ENCODE measurements at regions not wholly inside any gene's neighbourhood (a gene's known extent, or its start where the extent isn't known, plus 50 kb on each side); places are given as distances from the start of the nearest gene placed in this dataset.
A peak's percentile ranks its signal among the peaks of the same experiment; 100 is the strongest.

- Histone ChIP-seq H3K27ac (no peak overlapping the region), H3K4me3 (no peak overlapping the region)
- TF ChIP-seq, protein P1, sequence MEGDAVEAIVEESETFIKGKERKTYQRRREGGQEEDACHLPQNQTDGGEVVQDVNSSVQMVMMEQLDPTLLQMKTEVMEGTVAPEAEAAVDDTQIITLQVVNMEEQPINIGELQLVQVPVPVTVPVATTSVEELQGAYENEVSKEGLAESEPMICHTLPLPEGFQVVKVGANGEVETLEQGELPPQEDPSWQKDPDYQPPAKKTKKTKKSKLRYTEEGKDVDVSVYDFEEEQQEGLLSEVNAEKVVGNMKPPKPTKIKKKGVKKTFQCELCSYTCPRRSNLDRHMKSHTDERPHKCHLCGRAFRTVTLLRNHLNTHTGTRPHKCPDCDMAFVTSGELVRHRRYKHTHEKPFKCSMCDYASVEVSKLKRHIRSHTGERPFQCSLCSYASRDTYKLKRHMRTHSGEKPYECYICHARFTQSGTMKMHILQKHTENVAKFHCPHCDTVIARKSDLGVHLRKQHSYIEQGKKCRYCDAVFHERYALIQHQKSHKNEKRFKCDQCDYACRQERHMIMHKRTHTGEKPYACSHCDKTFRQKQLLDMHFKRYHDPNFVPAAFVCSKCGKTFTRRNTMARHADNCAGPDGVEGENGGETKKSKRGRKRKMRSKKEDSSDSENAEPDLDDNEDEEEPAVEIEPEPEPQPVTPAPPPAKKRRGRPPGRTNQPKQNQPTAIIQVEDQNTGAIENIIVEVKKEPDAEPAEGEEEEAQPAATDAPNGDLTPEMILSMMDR (IDR thresholded peaks at IDR 0.05), result no peak
- DNase-seq (ENCODE audit: low spot score), result no peak
Observed at GRCh38 chr1:168987330-168987729, 119.2 kb upstream of the ATP1B1 start.

- no peak overlapping the region for H3K27ac ChIP-seq
- no peak overlapping the region for H3K4me3 ChIP-seq
- TF ChIP-seq, protein P1 (IDR thresholded peaks at IDR 0.05), result no peak
- DNase-seq (ENCODE audit: low spot score), result no peak
Observed at GRCh38 chr1:168987923-168988322, 118.6 kb upstream of the ATP1B1 start.

DNA sequence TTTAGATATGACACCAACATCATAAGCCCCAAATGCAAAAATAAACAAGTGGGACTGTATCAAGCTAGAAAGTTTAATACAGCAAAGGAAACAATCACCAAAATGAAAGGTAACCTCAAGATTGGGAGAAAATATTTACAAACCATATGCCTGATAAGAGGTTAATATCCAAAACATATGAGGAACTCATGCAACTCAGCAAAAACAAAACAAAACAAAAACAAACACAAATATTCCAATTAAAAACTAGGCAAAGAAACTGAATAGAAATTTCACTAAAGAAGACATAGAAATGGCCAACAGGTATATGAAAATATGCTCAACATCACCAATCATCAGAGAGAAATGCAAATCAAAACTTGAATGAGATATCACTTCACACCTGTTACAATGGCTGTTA, 116.5 kb upstream of the ATP1B1 start:
- TF ChIP-seq, protein P1 (IDR thresholded peaks at IDR 0.05), result no peak
- DNase-seq (ENCODE audit: low spot score), result no peak
- Histone ChIP-seq H3K4me3 (no peak overlapping the region), H3K27ac (no peak overlapping the region)

DNA sequence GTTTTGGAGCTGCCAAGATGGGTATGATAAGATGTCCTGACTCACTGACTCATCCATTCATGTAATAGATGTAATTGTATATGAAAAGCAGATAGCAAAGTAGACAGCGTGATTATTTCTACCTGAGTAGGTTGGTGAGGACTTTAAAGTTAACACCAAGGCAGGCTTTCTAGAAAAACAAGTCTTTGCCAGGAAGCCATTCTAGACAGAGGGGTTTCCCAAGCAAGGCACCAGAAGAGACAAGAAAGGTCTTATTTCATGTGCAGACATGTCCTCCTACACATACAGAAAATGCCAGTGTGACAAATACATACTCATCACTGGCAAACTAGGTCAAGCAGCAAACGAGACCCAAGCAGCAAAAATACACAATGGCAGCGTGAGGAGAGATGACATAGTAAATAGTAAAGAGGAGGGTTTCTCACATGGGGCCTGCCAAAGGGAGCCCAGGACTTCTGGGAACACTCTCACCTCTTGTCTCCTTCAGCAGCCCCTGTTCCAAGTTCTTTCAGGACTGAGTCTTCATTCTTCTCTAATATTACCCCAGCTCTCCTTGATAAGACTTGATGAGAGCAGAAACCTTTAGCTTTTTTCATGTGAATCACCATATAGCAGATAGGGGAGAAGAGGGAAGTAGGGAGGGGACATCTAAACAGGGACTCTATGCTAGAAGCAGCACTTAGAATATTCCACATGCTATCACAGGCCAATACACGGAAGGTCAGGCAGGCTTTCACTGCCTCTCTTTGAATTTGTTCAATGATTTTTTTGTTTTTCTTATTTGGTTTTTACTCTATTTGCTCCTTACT, 114.6 kb upstream of the ATP1B1 start:
- Histone ChIP-seq H3K4me3 (no peak overlapping the region), H3K27ac (no peak overlapping the region)
- TF ChIP-seq, protein P1 (IDR thresholded peaks at IDR 0.05), result no peak
- DNase-seq (ENCODE audit: low spot score), result no peak

- H3K4me3 ChIP-seq, result no peak overlapping the region
- no peak overlapping the region for H3K27ac ChIP-seq
- no peak for DNase-seq (ENCODE audit: low spot score)
- TF ChIP-seq, protein P1 (IDR thresholded peaks at IDR 0.05), result no peak
Observed at GRCh38 chr1:169001353-169001752, 105.1 kb upstream of the ATP1B1 start.

DNA sequence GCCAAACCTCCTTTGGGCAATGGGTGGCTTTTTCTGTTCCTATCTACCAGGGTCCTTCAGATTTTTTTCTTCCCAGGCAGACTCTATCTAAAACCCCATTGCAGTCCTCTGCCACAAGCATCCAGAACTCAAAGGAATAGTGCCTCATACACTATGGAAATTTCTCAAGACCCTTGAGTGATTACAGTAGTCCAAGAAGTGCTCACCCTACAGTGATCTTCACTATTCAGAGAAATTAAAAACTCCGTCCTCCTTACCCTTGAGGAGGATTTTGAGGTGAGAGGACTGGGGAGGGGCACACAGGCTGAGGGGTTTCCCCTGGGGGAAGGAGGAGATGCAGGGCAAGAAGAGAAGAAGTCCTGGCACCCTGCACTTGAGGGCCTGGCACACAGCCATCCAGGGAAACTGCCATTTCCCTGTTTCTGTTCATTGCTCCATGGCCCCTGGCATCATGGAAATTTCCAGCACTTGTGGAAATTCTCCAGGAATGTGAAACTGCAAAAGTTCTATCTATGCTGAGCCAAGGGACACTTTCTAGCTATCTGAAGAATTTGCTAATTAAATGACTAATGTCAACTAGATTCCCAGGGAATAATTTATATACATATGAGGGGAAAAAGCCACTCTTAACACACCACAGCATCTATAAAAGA, 102.5 kb upstream of the ATP1B1 start:
- no peak overlapping the region for H3K4me3 ChIP-seq
- H3K27ac ChIP-seq, result peak overlapping the region in 1 of 2 donors; percentile 15
- peak; percentile 78 for DNase-seq (ENCODE audit: low spot score)
- TF ChIP-seq, protein P1 (IDR thresholded peaks at IDR 0.05), result no peak

- Histone ChIP-seq H3K4me3 (no peak overlapping the region), H3K27ac (no peak overlapping the region)
- TF ChIP-seq, protein P1 (IDR thresholded peaks at IDR 0.05), result no peak
- DNase-seq (ENCODE audit: low spot score), result no peak
Observed at GRCh38 chr1:169005776-169006175, 100.7 kb upstream of the ATP1B1 start.

Data from coronary artery (tissue), 2 donors.